Keratinocyte (primary cell): ENCODE measurements at regions not wholly inside any gene's neighbourhood (a gene's known extent, or its start where the extent isn't known, plus 50 kb on each side); places are given as distances from the start of the nearest gene placed in this dataset.

Experiments used
- DNase-seq: peaks from one replicate; pipeline ENCODE4 v3.0.0-alpha.2; 2011; ENCODE audit warnings: low read depth, missing footprints, low spot score
- FAIRE-seq: peaks from 2 replicates; lab custom pipeline; 2011; peaks lifted over from hg19 to GRCh38; lab: Jason Lieb, UNC
- H2AFZ ChIP-seq: 2 replicates; pipeline ENCODE4 v1.6.0; 2012; ENCODE audit warnings: low read length, control low read depth, inconsistent platforms; ENCODE audit not compliant: control insufficient read depth
- H3K27ac ChIP-seq: 2 replicates; pipeline ENCODE4 v1.5.1; 2011; ENCODE audit warnings: low read length; ENCODE audit not compliant: control insufficient read depth, insufficient read depth
- H3K27me3 ChIP-seq: 3 replicates; pipeline ENCODE4 v1.6.0; 2011; ENCODE audit warnings: low read length; ENCODE audit not compliant: control insufficient read depth, insufficient read depth; ENCODE audit errors: extremely low read depth
- H3K36me3 ChIP-seq, 2 experiments: 2 replicates in 1 of 2; 3 replicates in 1 of 2; pipeline ENCODE4 v1.5.1; 2011; ENCODE audit warnings: low read length in 2 of 2, mild to moderate bottlenecking in 1 of 2; ENCODE audit not compliant: control insufficient read depth in 2 of 2, insufficient read depth in 2 of 2; ENCODE audit errors: extremely low read depth in 1 of 2
- H3K4me1 ChIP-seq: 3 replicates; pipeline ENCODE4 v1.5.1; 2011; ENCODE audit warnings: low read length; ENCODE audit not compliant: control insufficient read depth, insufficient read depth; ENCODE audit errors: extremely low read depth
- H3K4me2 ChIP-seq: 3 replicates; pipeline ENCODE4 v1.6.0; 2011; ENCODE audit warnings: low read depth, low read length; ENCODE audit not compliant: control insufficient read depth, insufficient read depth; ENCODE audit errors: extremely low read depth
- H3K4me3 ChIP-seq, 3 experiments: fragments of 200-600 bp in 1 of 3; sonication (generic) in 1 of 3; 2 replicates in 2 of 3; 3 replicates in 1 of 3; pipeline ENCODE4 v1.5.1; 2011 to 2016; ENCODE audit warnings: low read length in 3 of 3, mild to moderate bottlenecking in 3 of 3, control low read depth in 2 of 3, inconsistent platforms in 1 of 3, low read depth in 1 of 3, mixed read lengths in 1 of 3, mixed run types in 1 of 3, moderate library complexity in 1 of 3; ENCODE audit not compliant: control insufficient read depth in 2 of 3, insufficient read depth in 2 of 3; ENCODE audit errors: extremely low read depth in 1 of 3
- H3K79me2 ChIP-seq: 2 replicates; pipeline ENCODE4 v1.6.0; 2012; ENCODE audit warnings: low read length; ENCODE audit not compliant: control insufficient read depth, insufficient read depth
- H3K9ac ChIP-seq: 3 replicates; pipeline ENCODE4 v1.6.0; 2011; ENCODE audit warnings: low read length; ENCODE audit not compliant: control insufficient read depth, insufficient read depth; ENCODE audit errors: extremely low read depth
- H3K9me1 ChIP-seq: 3 replicates; pipeline ENCODE4 v1.6.0; 2011; ENCODE audit warnings: low read length; ENCODE audit not compliant: control insufficient read depth, insufficient read depth; ENCODE audit errors: extremely low read depth
- H3K9me3 ChIP-seq: 2 replicates; pipeline ENCODE4 v1.5.1; 2012; ENCODE audit warnings: low read depth, low read length; ENCODE audit not compliant: control insufficient read depth
- H4K20me1 ChIP-seq: 3 replicates; pipeline ENCODE4 v1.6.0; 2011; ENCODE audit warnings: low read length; ENCODE audit not compliant: control insufficient read depth, insufficient read depth; ENCODE audit errors: extremely low read depth
- CTCF ChIP-seq, 3 experiments: IDR thresholded peaks in 1 of 3; conservative IDR thresholded peaks in 1 of 3; optimal IDR thresholded peaks in 1 of 3; 2 replicates in 2 of 3; 3 replicates in 1 of 3; pipeline versions ENCODE3 to v1.5.1; 2011; ENCODE audit warnings: low read length in 3 of 3, mild to moderate bottlenecking in 3 of 3, moderate library complexity in 2 of 3, control low read depth in 1 of 3, inconsistent platforms in 1 of 3; ENCODE audit not compliant: insufficient read depth in 2 of 3; ENCODE audit errors: extremely low read depth in 1 of 3
- EZH2 ChIP-seq: IDR thresholded peaks from one replicate; pipeline ENCODE4 v1.6.1; 2012; ENCODE audit warnings: inconsistent platforms, mild to moderate bottlenecking, low read length, moderate library complexity
- dilution Hi-C: fragments of 300-500 bp; cut with MboI; formaldehyde crosslinking; loops from one replicate; pipeline ENCODE4 v1.7.0; 2020; ENCODE audit warnings: low sequenced_read_pairs; ENCODE audit not compliant: extremely low pct_ligation_motif_present

- Histone ChIP-seq H3K79me2 (no peaks in the 10 kb centered on the region), H2AFZ (no peak overlapping the region), H3K9me3 (no peaks in the 10 kb centered on the region), H3K27ac (no peak overlapping the region), H3K9ac (no peak overlapping the region), H4K20me1 (no peaks in the 10 kb centered on the region), H3K4me2 (no peak overlapping the region), H3K4me1 (no peaks in the 10 kb centered on the region), H3K27me3 (no peaks in the 10 kb centered on the region), H3K9me1 (no peaks in the 10 kb centered on the region), H3K36me3 (no peaks in the 10 kb centered on the region), H3K4me3 (no peak overlapping the region)
- no peak for TF ChIP-seq CTCF (optimal IDR thresholded peaks at IDR 0.05 in 1 of 3, IDR thresholded peaks at IDR 0.05 in 1 of 3, conservative IDR thresholded peaks at IDR 0.05 in 1 of 3; ENCODE audit: extremely low read depth in 1 of 3, insufficient read depth in 2 of 3, low read length in 3 of 3)
- no peak for TF ChIP-seq EZH2
- FAIRE-seq: no peak
- DNase-seq: no peak
- dilution Hi-C loops: no loop called here
Measured at GRCh38 chr12:115303723-115304309, 619.8 kb upstream of the TBX3 start.

DNA sequence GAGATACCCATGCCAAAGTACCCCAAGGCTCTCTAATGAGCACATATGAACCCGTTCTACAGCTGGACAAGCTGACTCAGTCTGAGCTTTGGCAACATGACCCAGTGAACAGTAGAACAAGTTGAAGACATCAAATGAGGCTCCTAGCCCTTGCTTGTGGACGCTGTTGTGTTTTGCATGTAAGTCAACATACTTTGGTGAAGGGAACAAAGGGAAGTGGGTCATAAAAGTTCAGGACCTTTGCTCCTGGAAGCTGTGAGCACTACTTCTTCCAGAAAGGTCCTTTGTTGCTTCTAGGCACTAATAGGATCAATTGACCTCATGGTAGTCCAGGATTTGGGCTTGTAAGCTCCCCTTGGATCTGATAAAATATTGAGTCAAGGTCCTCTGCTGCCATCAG is 613.5 kb upstream of the TBX3 start:
- no peak overlapping the region for H3K27ac ChIP-seq

More for the DNA sequence above, 613.5 kb upstream of the TBX3 start:
- H3K4me2 ChIP-seq: no peak overlapping the region
- no peaks in the 10 kb centered on the region for H4K20me1 ChIP-seq
- H3K9me1 ChIP-seq: no peaks in the 10 kb centered on the region
- no peak overlapping the region for H3K9ac ChIP-seq
- no peaks in the 10 kb centered on the region for H3K9me3 ChIP-seq
- H3K36me3 ChIP-seq: no peaks in the 10 kb centered on the region
- no peak overlapping the region for H3K4me3 ChIP-seq
- peaks cover 6% of the 10 kb centered on the region for H3K4me1 ChIP-seq
- no peaks in the 10 kb centered on the region for H3K27me3 ChIP-seq
- H3K79me2 ChIP-seq: no peaks in the 10 kb centered on the region
- no peak for TF ChIP-seq EZH2
- TF ChIP-seq CTCF (optimal IDR thresholded peaks at IDR 0.05 in 1 of 3, IDR thresholded peaks at IDR 0.05 in 1 of 3, conservative IDR thresholded peaks at IDR 0.05 in 1 of 3; ENCODE audit: extremely low read depth in 1 of 3, insufficient read depth in 2 of 3, low read length in 3 of 3): no peak
- no peak for DNase-seq
- dilution Hi-C loops: no loop called here
- H2AFZ ChIP-seq: no peak overlapping the region
- no peak for FAIRE-seq
